BE2C (cell line): ENCODE measurements at regions not wholly inside any gene's neighbourhood (a gene's known extent, or its start where the extent isn't known, plus 50 kb on each side); places are given as distances from the start of the nearest gene placed in this dataset.
"Not testable (repeated sequence)": the region's sequence is repeated elsewhere in the genome, so short reads cannot be mapped to it uniquely, and the experiment has no call there.

Source experiments
- DNase-seq: peaks from one replicate; pipeline ENCODE4 v3.0.0-alpha.2; 2020
- H3K27me3 ChIP-seq: fragments of 250-450 bp; sonication (Bioruptor Pico); 2 replicates; pipeline ENCODE4 v1.5.1; 2020; ENCODE audit warnings: mild to moderate bottlenecking
- H3K36me3 ChIP-seq: fragments of 250-450 bp; sonication (Bioruptor Pico); 2 replicates; pipeline ENCODE4 v1.5.1; 2020; ENCODE audit warnings: mild to moderate bottlenecking
- H3K4me1 ChIP-seq: fragments of 250-450 bp; sonication (Bioruptor Pico); 2 replicates; pipeline ENCODE4 v1.5.1; 2020
- H3K4me3 ChIP-seq: 2 replicates; pipeline ENCODE4 v1.5.1; 2011; ENCODE audit warnings: low read depth, low read length
- H3K9me3 ChIP-seq: fragments of 250-450 bp; sonication (Bioruptor Pico); 2 replicates; pipeline ENCODE4 v1.5.1; 2020
- TF ChIP-seq, protein P1 (sequence below): IDR thresholded peaks from 2 replicates; pipeline ENCODE4 v1.5.1; 2012; ENCODE audit warnings: mild to moderate bottlenecking, low read depth, low read length

DNA sequence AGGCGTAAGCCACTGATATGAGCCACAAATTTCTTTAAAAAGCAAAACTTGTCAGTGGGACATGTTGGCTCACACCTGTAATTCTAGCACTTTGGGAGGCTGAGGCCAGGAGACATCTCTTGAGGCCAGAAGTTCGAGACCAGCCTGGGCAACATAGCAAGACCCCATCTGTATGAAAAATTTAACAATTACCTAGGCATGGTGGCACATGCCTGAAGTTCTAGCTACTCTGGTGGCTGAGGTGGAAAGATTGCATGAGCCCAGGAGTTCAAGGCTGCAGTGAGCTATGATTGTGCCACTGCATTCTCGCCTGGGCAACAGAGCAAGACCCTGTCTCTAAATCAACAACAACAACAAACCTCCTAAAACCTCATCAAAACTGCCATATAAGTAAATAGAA is 147.6 kb upstream of the BARHL2 start:
- no peaks in the 10 kb centered on the region for H3K4me1 ChIP-seq
- H3K27me3 ChIP-seq = no peaks in the 10 kb centered on the region
- no peaks in the 10 kb centered on the region for H3K9me3 ChIP-seq
- TF ChIP-seq, protein P1, sequence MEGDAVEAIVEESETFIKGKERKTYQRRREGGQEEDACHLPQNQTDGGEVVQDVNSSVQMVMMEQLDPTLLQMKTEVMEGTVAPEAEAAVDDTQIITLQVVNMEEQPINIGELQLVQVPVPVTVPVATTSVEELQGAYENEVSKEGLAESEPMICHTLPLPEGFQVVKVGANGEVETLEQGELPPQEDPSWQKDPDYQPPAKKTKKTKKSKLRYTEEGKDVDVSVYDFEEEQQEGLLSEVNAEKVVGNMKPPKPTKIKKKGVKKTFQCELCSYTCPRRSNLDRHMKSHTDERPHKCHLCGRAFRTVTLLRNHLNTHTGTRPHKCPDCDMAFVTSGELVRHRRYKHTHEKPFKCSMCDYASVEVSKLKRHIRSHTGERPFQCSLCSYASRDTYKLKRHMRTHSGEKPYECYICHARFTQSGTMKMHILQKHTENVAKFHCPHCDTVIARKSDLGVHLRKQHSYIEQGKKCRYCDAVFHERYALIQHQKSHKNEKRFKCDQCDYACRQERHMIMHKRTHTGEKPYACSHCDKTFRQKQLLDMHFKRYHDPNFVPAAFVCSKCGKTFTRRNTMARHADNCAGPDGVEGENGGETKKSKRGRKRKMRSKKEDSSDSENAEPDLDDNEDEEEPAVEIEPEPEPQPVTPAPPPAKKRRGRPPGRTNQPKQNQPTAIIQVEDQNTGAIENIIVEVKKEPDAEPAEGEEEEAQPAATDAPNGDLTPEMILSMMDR = no peak
- no peaks in the 10 kb centered on the region for H3K36me3 ChIP-seq
- DNase-seq = no peak
- no peak overlapping the region for H3K4me3 ChIP-seq

DNA sequence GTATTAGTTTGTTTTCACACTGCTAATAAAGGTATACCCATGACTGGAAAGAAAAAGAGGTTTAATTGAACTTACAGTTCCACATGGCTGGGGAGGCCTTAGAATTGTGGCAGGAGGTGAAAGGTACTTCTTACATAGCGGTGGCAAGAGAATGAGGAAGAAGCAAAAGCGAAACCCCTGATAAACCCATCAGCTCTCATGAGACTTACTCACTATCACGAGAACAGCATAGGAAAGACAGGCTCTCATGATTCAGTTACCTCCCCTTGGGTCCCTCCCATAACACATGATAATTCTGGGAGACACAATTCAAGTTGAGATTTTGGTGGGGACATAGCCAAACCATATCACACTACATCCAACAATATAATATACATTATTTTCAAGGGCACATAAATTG is 145.7 kb upstream of the BARHL2 start:
- H3K4me3 ChIP-seq = no peak overlapping the region
- H3K9me3 ChIP-seq = no peaks in the 10 kb centered on the region
- no peaks in the 10 kb centered on the region for H3K36me3 ChIP-seq
- H3K27me3 ChIP-seq = no peaks in the 10 kb centered on the region
- DNase-seq = no peak
- no peaks in the 10 kb centered on the region for H3K4me1 ChIP-seq
- TF ChIP-seq, protein P1 = no peak

DNA sequence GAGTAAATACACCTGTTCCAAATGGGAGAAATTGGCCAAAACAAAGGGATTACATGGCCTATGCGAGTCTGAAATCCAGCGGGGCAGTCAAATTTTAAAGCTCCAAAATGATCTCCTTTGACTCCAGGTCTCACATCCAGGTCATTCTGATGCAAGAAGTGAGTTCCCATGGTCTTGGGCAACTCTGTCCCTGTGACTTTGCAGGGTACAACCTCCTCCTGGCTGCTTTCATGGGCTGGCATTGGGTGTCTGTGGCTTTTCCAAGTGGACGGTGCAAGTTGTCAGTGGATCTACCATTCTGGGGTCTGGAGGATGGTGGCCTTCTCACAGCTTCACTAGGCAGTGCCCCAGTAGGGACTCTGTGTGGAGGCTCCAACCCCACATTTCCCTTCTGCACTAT is 144.3 kb upstream of the BARHL2 start:
- not testable (repeated sequence) for H3K4me1 ChIP-seq, DNase-seq, H3K27me3 ChIP-seq, H3K4me3 ChIP-seq, H3K36me3 ChIP-seq, H3K9me3 ChIP-seq

DNA sequence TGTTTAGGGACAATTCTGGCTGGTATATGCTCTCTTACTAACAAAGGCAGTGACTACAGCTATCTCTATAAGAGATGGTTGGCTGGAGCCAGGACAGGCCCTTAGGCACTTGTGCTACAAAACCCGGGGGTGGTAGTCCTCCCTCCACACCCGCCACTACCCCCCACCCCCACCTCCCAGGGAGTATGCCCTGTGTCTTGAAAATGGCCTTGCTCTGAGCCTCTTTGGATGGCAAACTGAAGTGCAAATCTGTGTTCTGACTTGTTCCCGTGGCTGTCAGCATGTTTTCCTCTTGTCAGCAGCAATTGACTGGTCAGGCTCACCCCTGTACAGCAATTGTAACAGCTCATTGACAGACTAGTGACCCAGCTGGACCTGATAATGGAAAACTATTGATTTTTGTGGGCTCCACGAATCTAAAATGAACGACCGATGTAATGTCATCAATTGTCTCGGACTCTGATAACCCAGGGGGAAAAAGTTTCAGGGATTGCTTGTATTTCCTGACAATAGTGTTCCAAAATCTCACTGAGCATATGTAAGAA is 139.4 kb upstream of the BARHL2 start:
- no peak for DNase-seq
- Histone ChIP-seq H3K36me3 (no peaks in the 10 kb centered on the region), H3K27me3 (no peaks in the 10 kb centered on the region), H3K4me3 (no peak overlapping the region), H3K4me1 (no peaks in the 10 kb centered on the region), H3K9me3 (no peaks in the 10 kb centered on the region)
- TF ChIP-seq, protein P1 = no peak

DNA sequence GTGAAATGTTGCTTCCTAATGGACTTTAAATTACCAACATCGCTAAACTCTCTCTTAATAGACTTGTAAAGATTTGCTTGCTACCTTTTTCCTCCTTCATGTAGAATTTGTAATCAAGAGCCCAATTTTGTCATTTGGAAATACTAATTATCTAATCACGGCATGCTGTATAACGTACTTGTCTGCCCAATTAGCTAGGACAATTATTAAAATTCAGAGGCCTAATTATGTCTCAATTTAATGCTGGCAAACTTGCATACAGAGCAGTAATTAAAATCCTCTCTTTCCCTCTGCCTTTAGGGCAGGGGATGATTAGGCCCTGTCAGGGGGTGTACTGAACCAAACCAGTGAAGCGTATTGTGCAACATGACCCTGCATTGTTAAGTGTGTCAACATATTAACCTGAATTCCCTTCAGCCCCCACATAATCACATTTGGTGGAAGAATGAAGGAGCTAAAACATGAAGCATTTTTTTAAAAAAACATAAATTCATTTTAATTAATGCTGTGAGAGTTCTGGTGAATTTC is 137.4 kb upstream of the BARHL2 start:
- H3K9me3 ChIP-seq = no peaks in the 10 kb centered on the region
- H3K27me3 ChIP-seq = no peaks in the 10 kb centered on the region

DNA sequence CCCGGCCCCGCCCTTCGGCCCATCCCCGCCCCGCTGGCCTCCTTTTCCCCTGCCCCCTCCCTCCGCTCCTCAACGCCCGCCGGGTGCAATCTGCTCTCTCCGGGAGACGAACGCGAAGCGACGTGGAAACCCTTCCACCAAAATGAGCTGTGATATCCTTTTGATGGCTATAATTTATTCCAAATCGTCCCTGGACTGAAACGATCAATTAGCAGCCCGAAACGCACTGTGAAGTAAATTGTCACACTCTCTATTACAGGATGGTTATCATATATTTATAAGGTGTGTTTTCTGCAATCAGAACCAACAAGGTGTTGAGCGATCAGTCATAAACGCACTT is 134.6 kb upstream of the BARHL2 start:
- H3K4me1 ChIP-seq = no peaks in the 10 kb centered on the region
- no peaks in the 10 kb centered on the region for H3K36me3 ChIP-seq
- TF ChIP-seq, protein P1 = no peak
- no peaks in the 10 kb centered on the region for H3K27me3 ChIP-seq
- peak overlapping the region; percentile 58 for H3K4me3 ChIP-seq
- no peaks in the 10 kb centered on the region for H3K9me3 ChIP-seq
- DNase-seq = no peak

More for the DNA sequence above, 137.4 kb upstream of the BARHL2 start:
- no peak overlapping the region for H3K4me3 ChIP-seq
- DNase-seq = no peak
- TF ChIP-seq, protein P1 = no peak
- H3K4me1 ChIP-seq = no peaks in the 10 kb centered on the region
- no peaks in the 10 kb centered on the region for H3K36me3 ChIP-seq
